ENCODE measurements at regions not wholly inside any gene's neighbourhood (a gene's known extent, or its start where the extent isn't known, plus 50 kb on each side); places are given as distances from the start of the nearest gene placed in this dataset.

DNA sequence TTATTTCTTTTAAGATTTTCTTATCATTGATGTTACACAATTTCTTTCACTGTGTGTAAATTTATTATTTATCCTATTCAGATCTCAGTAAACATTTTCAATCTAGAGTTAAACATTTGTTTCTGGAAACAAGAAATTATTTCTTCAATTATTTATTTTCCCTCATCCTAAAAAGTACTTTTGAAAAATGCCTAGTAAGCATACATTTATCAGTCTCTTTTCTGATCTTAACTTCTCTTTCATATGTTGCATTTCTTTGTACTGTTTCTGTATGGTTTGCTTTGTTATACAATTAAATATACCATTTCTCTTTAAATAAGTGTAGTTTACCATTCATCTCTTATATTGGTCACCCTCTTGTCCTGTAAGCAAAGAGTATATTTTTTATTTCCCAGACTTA lies 263.2 kb downstream of the C12orf50 start:
- TF ChIP-seq, protein P1, sequence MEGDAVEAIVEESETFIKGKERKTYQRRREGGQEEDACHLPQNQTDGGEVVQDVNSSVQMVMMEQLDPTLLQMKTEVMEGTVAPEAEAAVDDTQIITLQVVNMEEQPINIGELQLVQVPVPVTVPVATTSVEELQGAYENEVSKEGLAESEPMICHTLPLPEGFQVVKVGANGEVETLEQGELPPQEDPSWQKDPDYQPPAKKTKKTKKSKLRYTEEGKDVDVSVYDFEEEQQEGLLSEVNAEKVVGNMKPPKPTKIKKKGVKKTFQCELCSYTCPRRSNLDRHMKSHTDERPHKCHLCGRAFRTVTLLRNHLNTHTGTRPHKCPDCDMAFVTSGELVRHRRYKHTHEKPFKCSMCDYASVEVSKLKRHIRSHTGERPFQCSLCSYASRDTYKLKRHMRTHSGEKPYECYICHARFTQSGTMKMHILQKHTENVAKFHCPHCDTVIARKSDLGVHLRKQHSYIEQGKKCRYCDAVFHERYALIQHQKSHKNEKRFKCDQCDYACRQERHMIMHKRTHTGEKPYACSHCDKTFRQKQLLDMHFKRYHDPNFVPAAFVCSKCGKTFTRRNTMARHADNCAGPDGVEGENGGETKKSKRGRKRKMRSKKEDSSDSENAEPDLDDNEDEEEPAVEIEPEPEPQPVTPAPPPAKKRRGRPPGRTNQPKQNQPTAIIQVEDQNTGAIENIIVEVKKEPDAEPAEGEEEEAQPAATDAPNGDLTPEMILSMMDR (IDR thresholded peaks at IDR 0.05): no peak
- TF ChIP-seq POLR2A (IDR thresholded peaks at IDR 0.05): no peak

Data from upper lobe of left lung (tissue), 4 donors.